Lower leg skin (tissue), 3 donors: ENCODE measurements at regions not wholly inside any gene's neighbourhood (a gene's known extent, or its start where the extent isn't known, plus 50 kb on each side); places are given as distances from the start of the nearest gene placed in this dataset.

Source experiments
- CTCF ChIP-seq, 3 donors: fragments of 450-650 bp; IDR thresholded peaks; one replicate each; pipeline ENCODE4 v1.5.1; 2016; ENCODE audit warnings: antibody characterized with exemption in 3 of 3, mild to moderate bottlenecking in 3 of 3, moderate library complexity in 2 of 3
- POLR2A ChIP-seq, 2 donors: fragments of 450-650 bp; IDR thresholded peaks; one replicate each; pipeline ENCODE4 v1.6.1; 2016 to 2017; ENCODE audit warnings: antibody characterized with exemption in 2 of 2, mild to moderate bottlenecking in 1 of 2, moderate library complexity in 1 of 2

GRCh38 chr15:87345961-87346360 lies 910.6 kb downstream of the NTRK3 start:
- TF ChIP-seq CTCF (IDR thresholded peaks at IDR 0.05): no peak
- TF ChIP-seq POLR2A (IDR thresholded peaks at IDR 0.05): no peak
